CD4-positive, alpha-beta T cell treated with Interferon alpha-2 for 1 hour (primary cell): ENCODE measurements at regions not wholly inside any gene's neighbourhood (a gene's known extent, or its start where the extent isn't known, plus 50 kb on each side); places are given as distances from the start of the nearest gene placed in this dataset.

Experiments
- DNase-seq, 2 donors: peaks; one replicate each; pipeline ENCODE4 v3.0.0-alpha.2; 2020 to 2022

DNA sequence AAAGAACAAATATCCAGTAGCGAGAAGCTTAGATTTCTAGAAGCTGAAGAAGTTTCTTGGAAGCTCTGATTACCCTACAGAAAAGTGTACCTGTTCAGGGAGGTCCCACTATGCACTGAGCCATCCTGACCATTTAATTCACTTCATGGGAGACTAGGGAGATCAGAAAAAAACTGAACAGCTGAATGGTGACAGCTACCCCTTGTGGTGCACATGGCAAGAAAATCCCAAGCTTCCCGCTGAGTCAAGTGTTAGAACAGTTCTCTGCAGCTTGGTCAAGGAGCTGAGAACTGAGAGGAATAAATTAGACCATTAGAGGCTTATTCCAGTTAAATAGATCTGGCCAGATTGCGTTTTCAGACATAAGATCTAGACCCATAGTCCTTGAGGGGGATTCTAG is 197.2 kb upstream of the VEPH1 start:
- no peak for DNase-seq

DNA sequence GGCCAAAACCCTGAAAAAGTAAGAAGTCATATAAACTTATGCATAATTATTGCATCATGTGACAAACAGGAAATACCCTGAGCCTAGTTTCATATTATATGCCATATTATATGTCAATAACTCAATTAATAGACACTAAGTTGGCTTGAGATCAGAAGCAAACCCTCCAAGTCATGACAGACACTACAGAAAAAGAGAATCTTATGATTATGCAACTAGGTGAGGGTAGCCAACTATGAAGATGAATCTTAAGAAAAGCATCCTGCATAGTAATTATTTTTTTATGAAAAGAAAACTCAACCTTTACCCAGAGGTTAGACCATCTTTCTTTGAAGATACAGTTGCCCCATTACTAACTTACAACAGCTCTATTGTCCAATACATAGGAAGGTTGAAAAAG is 192.4 kb upstream of the VEPH1 start:
- DNase-seq: no peak

DNA sequence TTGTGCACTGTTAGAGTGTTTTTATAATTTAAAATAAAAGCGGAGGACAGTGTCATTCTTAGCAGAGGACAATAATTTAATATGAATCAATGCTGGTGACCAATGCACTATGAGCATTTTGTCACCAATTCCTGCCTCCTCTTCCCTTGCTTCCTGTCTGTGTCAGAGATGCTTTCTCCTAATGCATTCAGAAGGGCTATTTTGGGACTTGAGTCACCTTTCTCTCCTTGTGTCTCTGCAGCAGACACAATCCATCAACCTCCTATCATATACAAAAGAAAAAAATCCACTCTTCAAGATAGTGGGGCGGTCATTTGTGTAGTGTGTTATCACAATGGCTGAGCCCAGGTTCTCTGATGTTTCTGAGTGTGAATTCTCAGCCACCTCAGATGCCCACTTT is 191.9 kb upstream of the VEPH1 start:
- no peak for DNase-seq

GRCh38 chr3:157693762-157694161 is 190.5 kb upstream of the VEPH1 start:
- no peak for DNase-seq

DNA sequence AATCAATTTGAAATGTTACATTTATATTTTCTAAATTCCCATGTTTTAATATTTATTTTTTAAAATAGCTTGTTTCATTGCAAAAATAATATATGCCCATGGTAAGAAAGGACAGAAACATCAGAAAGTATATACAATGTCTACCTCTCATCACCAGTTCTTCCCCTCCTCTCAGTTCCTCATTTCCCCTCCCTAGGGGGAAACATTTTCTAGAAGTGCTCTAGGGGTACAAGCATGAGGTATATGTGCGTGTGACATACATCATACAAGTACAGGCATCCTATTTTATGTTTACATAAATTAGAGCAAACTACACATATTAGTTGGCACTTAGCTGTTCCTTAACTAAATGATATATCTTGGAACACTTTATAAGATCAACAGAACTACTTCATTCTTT is 189.3 kb upstream of the VEPH1 start:
- DNase-seq: no peak

DNA sequence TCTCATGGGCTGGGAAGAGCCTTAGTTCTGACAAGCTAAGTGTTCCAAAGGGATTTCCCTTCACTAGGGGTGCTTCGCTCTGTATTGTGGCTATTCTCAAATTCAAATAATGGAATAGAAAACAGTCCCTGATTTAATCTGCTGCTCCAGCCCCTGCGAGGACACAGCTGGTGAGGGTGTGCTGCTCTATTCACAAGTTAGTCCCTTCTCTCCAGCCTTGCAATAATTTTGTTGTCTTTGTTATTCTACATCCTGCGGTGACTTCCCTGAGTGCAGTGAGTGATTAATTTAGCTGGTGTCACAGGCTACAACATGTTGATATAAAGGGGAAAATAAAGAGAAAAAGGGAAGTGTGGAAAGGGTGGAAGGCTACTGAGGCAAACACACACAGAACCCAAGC is 180.5 kb upstream of the VEPH1 start:
- DNase-seq: no peak

GRCh38 chr3:157672061-157672460 is 168.8 kb upstream of the VEPH1 start:
- no peak for DNase-seq

DNA sequence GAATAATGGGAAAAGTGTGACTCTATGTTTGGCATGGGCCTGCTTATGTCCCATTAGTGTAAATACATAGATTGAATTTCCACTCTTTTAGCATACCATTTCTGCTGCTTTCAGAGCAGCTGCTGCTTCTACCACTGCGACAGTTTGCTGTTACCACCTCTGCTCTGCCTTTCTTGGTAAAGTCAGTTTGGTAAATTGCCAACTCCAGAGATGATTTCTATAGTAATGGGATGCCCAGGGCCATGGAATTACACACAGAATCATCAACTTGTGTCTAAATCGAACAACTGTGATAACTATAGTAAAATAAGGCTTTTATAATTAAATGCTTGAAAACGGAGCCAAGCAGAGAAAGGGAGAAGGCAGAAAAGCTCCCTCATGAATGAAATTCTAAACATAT is 168.4 kb upstream of the VEPH1 start:
- DNase-seq: no peak

- DNase-seq: no peak
Measured at GRCh38 chr3:157669416-157669815, 166.2 kb upstream of the VEPH1 start.

DNA sequence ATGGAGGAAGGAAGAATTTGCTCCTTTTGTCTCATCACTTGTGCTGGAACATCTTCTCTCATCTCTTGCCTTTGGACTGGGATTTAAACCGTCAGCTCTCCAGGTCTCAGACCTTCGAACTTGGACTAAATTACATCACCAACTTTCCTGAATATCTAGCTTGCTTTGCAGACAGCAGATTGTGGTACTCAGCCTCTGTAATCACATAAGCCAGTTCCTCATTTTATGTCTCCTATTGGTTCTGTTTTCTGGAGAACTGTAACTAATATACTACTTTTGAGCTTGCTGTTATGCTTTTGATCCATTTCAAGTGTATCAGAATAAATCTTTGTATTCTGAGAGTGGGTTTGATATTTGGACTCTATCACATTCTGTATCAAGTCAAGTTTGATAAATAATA is 164.3 kb upstream of the VEPH1 start:
- no peak for DNase-seq

DNA sequence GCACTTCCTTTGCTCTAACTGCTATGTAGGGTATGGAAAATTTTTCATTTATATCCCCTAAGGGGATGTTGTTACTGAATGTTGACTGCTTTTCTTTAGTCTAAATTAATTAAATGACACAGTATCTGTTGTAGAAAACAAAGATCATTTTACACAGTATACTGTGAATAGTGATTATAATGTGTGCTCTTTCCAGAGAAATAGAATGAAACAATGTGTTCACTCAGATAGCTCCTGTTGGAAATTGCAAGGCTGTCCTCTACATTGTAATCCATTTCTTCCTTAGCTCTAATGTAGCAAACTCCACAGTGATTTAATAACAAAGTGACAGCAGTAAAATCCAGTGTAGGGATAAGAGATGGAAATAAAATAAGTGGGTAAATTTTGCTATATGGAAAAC is 159.0 kb upstream of the VEPH1 start:
- DNase-seq: no peak

GRCh38 chr3:157660847-157661246 is 157.6 kb upstream of the VEPH1 start:
- DNase-seq: no peak

GRCh38 chr3:157652366-157652765 is 149.2 kb upstream of the VEPH1 start:
- DNase-seq: no peak

DNA sequence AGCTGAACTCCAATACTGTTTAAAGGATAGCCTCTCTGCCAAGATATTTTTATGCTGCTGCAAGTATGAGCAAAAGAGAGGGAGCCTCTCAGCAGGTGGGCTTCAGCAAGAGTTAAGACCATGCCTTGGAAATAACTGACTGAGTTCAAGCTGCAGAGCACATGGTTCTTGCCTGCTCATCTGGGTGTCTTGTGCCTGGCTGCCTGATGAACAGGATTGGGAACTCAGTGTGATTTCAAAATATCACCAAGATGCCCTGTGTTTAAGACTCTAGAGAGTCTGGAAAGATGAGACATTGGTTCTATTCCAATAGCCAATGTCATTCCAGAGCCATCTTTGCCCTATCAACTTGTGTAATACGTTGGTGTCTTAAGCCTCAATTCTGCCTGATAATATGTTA is 147.5 kb upstream of the VEPH1 start:
- no peak for DNase-seq

- no peak for DNase-seq
Measured at GRCh38 chr3:157650172-157650571, 147.0 kb upstream of the VEPH1 start.

DNA sequence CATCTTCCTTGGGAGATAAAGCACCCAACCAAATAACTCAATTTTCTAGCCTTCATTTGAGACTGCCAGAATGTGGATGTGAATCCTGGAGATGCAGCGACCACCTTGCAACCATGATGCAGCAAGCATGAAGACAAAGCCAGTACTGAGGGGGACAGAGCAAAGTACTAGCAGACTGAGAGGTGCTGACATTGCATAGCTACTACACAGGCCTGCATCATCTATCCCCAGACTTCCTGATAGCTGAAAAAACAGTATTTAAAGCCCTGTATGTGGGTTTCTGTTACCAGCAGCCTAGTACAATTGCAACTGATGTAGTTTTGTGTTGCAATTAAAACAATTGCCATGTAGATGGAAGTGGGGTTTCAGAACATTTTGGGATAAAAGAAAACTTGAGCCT is 146.3 kb upstream of the VEPH1 start:
- no peak for DNase-seq

DNA sequence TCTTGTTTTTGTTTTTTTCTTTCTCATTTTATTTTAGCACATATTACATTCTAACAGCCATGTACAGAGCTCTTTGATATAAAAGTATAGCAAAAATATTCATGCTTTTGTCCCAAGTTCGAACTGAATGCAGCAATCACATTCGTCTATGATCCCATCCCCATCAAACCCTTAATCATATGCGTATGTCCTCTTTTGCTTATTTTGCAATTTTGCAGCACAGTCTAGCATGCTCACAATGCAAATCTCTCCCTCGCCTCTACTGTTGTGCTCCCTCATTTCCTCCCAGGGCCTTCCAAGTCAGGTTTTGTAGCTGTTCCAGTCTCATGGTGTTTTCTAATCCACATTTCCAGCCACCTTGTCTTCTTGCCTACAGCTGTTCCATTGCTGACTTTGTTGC is 144.6 kb upstream of the VEPH1 start:
- no peak for DNase-seq

GRCh38 chr3:157639756-157640426 is 136.7 kb upstream of the VEPH1 start:
- DNase-seq: no peak

DNA sequence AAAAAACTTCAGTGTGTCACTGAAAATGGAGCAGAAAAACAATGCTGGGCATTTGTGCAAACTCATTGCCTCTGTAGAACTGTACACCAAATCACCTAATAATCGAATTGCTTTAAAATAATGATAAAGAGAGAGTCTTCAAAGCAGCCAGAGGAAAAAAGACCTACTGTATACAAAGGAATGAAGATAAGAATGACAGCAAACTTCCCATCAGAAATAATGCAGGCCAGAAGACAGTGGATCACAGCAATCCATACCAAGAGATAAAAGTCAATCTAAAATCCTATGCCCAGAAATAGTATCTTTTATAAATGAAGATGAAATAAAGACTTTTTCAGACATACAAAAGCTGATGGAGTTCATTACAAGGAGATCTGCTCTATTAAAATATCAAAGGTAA is 134.7 kb upstream of the VEPH1 start:
- DNase-seq: no peak

GRCh38 chr3:157633241-157633640 is 130.0 kb upstream of the VEPH1 start:
- no peak for DNase-seq

DNA sequence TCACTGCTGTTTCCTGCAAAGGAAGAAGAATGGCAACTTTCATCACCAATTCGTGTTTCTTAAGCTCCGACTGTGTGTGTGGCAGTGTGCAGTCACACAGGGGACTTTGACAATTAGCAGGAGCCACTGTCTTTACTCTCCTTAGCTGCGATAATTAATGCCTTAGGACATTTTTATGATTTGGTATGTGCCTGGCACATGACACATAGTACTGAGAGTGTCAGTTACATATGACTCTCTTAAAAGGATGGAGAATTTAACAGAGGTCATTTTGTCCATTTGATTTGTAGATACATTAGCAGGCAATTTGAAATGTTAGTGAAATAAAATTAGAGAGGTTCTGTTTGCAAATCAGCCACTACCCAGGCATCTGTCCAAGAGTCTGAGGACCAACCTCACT is 128.9 kb upstream of the VEPH1 start:
- DNase-seq: no peak

GRCh38 chr3:157631478-157631877 is 128.3 kb upstream of the VEPH1 start:
- no peak for DNase-seq

DNA sequence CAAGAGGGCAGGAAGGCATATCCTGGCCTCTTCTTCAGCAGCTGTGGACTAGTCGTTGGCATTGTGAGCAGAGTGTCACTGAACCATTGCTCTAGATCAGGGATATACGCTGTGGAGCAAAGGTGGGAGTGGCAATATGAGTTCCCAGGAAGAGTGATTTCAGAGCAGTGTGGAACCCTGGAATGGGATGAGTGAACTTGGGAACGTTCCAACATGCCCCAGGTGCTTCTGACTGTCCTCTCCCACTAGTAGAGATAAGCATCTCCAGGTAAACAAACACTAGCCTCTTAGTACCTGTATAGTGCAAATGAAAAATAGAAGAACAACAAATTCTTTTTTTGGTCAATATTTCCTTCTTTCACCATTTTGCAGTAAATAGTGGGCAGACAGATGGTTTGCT is 123.6 kb upstream of the VEPH1 start:
- DNase-seq: no peak

- DNase-seq: no peak
Measured at GRCh38 chr3:157624801-157625200, 121.6 kb upstream of the VEPH1 start.

GRCh38 chr3:157618886-157619285 is 115.7 kb upstream of the VEPH1 start:
- no peak for DNase-seq
